Breast epithelium (tissue), 4 donors: ENCODE measurements at regions not wholly inside any gene's neighbourhood (a gene's known extent, or its start where the extent isn't known, plus 50 kb on each side); places are given as distances from the start of the nearest gene placed in this dataset.

Experiments
- DNase-seq, 2 donors: peaks; one replicate each; pipeline ENCODE4 v3.0.0-alpha.2; 2019; ENCODE audit warnings: low spot score in 2 of 2
- H3K27ac ChIP-seq, 2 donors: fragments of 200-600 bp; sonication (generic) in 1 of 2; one replicate each; pipeline ENCODE4 v1.5.1; 2016 to 2019; ENCODE audit warnings: mild to moderate bottlenecking in 1 of 2
- H3K27me3 ChIP-seq, 2 donors: fragments of 200-600 bp; sonication (generic) in 1 of 2; one replicate each; pipeline versions ENCODE4 v1.5.1 to v1.6.0; 2017 to 2019; ENCODE audit warnings: control low read depth in 1 of 2, mild to moderate bottlenecking in 1 of 2
- H3K36me3 ChIP-seq: fragments of 200-600 bp; one replicate; pipeline ENCODE4 v1.5.1; 2019
- H3K4me1 ChIP-seq, 2 donors: fragments of 200-600 bp; sonication (generic); one replicate each; pipeline ENCODE4 v1.5.1; 2016 to 2019; ENCODE audit warnings: control low read depth in 1 of 2
- H3K4me3 ChIP-seq, 3 donors: fragments of 200-600 bp; sonication (generic); 1 replicate in 2 of 3; 2 replicates in 1 of 3; pipeline ENCODE4 v1.5.1; 2016 to 2019; ENCODE audit warnings: mild to moderate bottlenecking in 3 of 3, moderate library complexity in 2 of 3
- H3K9me3 ChIP-seq, 2 donors: fragments of 200-600 bp; sonication (generic) in 1 of 2; one replicate each; pipeline ENCODE4 v1.5.1; 2016 to 2019; ENCODE audit warnings: control low read depth in 1 of 2
- POLR2A ChIP-seq: fragments of 450-650 bp; IDR thresholded peaks from one replicate; pipeline ENCODE4 v1.6.1; 2016; ENCODE audit warnings: antibody characterized with exemption, mild to moderate bottlenecking, moderate library complexity
- POLR2AphosphoS5 ChIP-seq, 3 donors: sonication (generic); formaldehyde crosslinking; IDR thresholded peaks; one replicate each; pipeline ENCODE4 v1.6.1; 2017; ENCODE audit warnings: antibody characterized with exemption in 3 of 3
- intact Hi-C: fragments of 100-400 bp; cut with DNase I; formaldehyde crosslinking; loops from one replicate; pipeline ENCODE4 v1.15.1; 2023; ENCODE audit warnings: low total_unique reads
- TF ChIP-seq, protein P1 (sequence below), 3 donors: fragments of 450-650 bp; IDR thresholded peaks; one replicate each; pipeline ENCODE4 v1.5.1; 2016 to 2017; ENCODE audit warnings: antibody characterized with exemption in 3 of 3, mild to moderate bottlenecking in 3 of 3, moderate library complexity in 3 of 3

DNA sequence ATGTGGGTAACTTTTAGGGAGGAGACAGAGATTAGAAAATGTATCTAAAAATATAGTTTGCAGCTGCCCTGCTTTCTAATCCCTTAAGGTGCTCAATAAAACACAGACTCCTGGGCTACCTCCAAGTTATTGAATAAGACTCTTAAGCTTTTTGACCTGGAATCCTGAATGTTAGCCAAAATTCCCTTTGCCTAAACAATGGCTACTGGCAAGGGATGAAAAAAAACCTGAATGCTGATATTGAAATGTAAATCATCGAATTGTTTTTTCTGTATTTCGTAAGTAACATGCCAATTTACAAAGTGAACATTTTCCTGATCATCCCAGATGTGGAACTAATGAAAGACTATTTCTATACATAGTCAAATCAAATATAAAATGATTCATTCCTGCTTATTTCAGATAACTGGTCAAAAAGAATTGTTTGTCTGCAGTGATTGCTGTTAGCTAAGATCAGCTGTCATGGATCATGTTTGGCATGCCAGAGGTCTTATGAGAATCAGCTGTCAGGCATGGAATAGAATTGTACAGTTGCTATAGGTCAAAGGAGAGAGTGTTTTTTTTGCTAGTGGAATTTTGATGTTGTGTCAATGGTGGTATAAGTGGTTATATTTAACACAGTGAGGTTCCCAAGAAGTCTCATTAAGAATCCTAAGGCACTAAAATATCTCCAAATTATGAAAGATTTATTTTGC lies 363.6 kb upstream of the CWC22 start:
- Histone ChIP-seq H3K27me3 (no peaks in the 10 kb centered on the region), H3K36me3 (no peaks in the 10 kb centered on the region), H3K4me1 (no peaks in the 10 kb centered on the region), H3K27ac (no peak overlapping the region), H3K4me3 (no peak overlapping the region), H3K9me3 (no peaks in the 10 kb centered on the region)
- intact Hi-C loops: no loop called here
- no peak for DNase-seq
- TF ChIP-seq, protein P1, sequence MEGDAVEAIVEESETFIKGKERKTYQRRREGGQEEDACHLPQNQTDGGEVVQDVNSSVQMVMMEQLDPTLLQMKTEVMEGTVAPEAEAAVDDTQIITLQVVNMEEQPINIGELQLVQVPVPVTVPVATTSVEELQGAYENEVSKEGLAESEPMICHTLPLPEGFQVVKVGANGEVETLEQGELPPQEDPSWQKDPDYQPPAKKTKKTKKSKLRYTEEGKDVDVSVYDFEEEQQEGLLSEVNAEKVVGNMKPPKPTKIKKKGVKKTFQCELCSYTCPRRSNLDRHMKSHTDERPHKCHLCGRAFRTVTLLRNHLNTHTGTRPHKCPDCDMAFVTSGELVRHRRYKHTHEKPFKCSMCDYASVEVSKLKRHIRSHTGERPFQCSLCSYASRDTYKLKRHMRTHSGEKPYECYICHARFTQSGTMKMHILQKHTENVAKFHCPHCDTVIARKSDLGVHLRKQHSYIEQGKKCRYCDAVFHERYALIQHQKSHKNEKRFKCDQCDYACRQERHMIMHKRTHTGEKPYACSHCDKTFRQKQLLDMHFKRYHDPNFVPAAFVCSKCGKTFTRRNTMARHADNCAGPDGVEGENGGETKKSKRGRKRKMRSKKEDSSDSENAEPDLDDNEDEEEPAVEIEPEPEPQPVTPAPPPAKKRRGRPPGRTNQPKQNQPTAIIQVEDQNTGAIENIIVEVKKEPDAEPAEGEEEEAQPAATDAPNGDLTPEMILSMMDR (IDR thresholded peaks at IDR 0.05): no peak
- no peak for TF ChIP-seq POLR2AphosphoS5 (IDR thresholded peaks at IDR 0.05)
- TF ChIP-seq POLR2A: no peak

DNA sequence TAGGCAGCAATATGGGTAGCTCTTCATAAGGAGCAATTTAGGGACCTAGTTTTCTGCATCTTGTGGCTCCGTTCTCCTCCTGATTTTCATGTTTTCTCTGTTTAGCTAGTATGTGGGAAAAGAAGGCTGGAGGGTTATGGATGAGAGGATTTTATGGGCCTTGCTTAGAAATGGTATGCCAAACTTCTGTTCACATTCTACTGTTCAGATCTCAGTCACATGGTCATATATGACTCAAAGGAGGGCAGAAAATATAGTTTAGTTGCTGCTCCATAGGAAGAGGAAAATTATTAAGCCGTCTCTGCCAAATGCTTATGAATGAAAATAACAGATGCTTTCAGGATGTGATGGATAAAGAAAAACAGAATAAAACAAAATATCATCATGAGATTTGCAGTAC lies 361.8 kb upstream of the CWC22 start:
- H3K27me3 ChIP-seq: no peaks in the 10 kb centered on the region
- H3K36me3 ChIP-seq: no peaks in the 10 kb centered on the region
- H3K9me3 ChIP-seq: no peaks in the 10 kb centered on the region
- intact Hi-C loops: no loop called here
- DNase-seq: no peak
- no peaks in the 10 kb centered on the region for H3K4me1 ChIP-seq
- no peak overlapping the region for H3K4me3 ChIP-seq
- TF ChIP-seq POLR2A (no peak), POLR2AphosphoS5 (IDR thresholded peaks at IDR 0.05) (no peak)
- TF ChIP-seq, protein P1 (IDR thresholded peaks at IDR 0.05): no peak
- peak overlapping the region in 1 of 2 donors; percentile 44 for H3K27ac ChIP-seq

DNA sequence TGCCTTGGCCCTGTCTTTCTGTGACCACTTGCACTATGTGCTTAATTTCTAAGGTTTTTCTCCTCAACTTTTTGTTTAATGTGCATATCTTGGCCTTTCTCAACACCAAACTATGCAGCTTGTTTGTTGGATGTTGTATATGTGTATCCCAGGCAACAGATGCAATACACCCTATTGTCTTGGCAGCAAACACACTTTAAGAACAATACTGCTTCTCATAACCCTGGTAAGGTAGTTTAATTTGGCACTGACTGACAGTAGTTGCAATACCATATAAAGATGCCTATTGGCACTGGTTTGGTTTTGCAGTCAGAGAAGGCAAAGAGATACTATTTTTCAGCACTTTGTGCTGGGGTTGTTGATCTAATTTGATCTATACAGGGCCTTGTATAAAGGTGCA lies 360.7 kb upstream of the CWC22 start:
- intact Hi-C loops: no loop called here
- TF ChIP-seq POLR2AphosphoS5 (IDR thresholded peaks at IDR 0.05): peak in 1 of 3 donors; percentile 42
- TF ChIP-seq, protein P1 (IDR thresholded peaks at IDR 0.05): no peak
- TF ChIP-seq POLR2A: no peak
- H3K4me1 ChIP-seq: no peaks in the 10 kb centered on the region

DNA sequence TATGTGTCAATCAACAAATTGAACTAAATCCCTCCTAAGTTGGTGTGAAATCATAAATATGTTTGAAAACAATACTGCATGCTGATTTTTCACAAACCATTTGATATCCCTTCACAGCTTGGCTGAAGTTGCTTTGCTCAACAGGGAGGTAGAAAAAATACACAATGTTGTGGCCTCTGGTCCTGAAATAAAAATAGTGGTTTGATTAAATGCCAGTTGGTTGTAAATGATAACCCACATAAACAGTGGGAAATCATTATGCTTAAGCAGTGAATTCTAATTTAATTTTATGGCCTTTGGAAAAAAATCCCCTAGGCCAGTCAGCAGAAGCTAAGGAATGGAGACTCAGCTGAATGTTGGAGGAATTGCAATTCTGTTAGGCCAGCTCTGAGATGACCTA lies 359.4 kb upstream of the CWC22 start:
- H3K27ac ChIP-seq: no peak overlapping the region
- H3K27me3 ChIP-seq: no peaks in the 10 kb centered on the region
- no peaks in the 10 kb centered on the region for H3K9me3 ChIP-seq
- no peak for DNase-seq
- H3K4me1 ChIP-seq: no peaks in the 10 kb centered on the region
- intact Hi-C loops: no loop called here
- H3K36me3 ChIP-seq: no peaks in the 10 kb centered on the region
- H3K4me3 ChIP-seq: no peak overlapping the region
- TF ChIP-seq POLR2AphosphoS5 (IDR thresholded peaks at IDR 0.05) (no peak), POLR2A (no peak)
- TF ChIP-seq, protein P1 (IDR thresholded peaks at IDR 0.05): no peak

More for the DNA sequence above, 360.7 kb upstream of the CWC22 start:
- no peak for DNase-seq
- no peak overlapping the region for H3K4me3 ChIP-seq
- H3K27ac ChIP-seq: peak overlapping the region; percentile 56 to 74
- H3K27me3 ChIP-seq: no peaks in the 10 kb centered on the region
- H3K9me3 ChIP-seq: no peaks in the 10 kb centered on the region
- no peaks in the 10 kb centered on the region for H3K36me3 ChIP-seq

DNA sequence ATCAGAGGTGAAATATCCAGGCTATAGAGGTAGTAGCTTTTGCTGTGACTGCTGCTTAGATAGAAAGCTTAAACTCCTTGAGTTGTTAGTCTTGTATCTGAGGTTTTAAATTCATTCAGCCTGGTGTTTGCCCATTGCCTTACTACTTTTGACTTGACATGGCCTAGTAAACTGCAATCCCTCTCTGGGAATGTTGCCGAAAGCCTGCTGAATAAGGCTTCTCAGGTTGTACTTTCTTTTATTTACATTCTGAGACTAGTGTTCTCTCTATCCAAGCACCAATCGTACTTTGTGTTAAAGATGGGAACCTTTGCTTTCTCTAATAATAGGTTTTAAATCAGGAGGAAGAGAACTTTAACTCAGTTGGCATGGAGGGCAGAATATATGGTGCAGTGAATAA lies 357.6 kb upstream of the CWC22 start:
- Histone ChIP-seq H3K9me3 (no peaks in the 10 kb centered on the region), H3K36me3 (no peaks in the 10 kb centered on the region), H3K4me3 (no peak overlapping the region), H3K27me3 (no peaks in the 10 kb centered on the region), H3K27ac (no peak overlapping the region), H3K4me1 (no peaks in the 10 kb centered on the region)
- DNase-seq: no peak
- TF ChIP-seq POLR2AphosphoS5 (IDR thresholded peaks at IDR 0.05) (no peak), POLR2A (no peak)
- TF ChIP-seq, protein P1 (IDR thresholded peaks at IDR 0.05): no peak
- intact Hi-C loops: no loop called here
